NT2/D1 (cell line): ENCODE measurements at regions not wholly inside any gene's neighbourhood (a gene's known extent, or its start where the extent isn't known, plus 50 kb on each side); places are given as distances from the start of the nearest gene placed in this dataset.

ENCODE experiments used
- DNase-seq: peaks from one replicate; pipeline ENCODE4 v3.0.0-alpha.2; 2011; ENCODE audit warnings: low read depth, low spot score
- H3K27me3 ChIP-seq: 2 replicates; pipeline ENCODE4 v1.6.0; 2011; ENCODE audit warnings: mild to moderate bottlenecking; ENCODE audit not compliant: insufficient read length, insufficient read depth
- H3K36me3 ChIP-seq: 2 replicates; pipeline ENCODE4 v1.6.1; 2011; ENCODE audit warnings: mild to moderate bottlenecking, low read length, mixed read lengths; ENCODE audit not compliant: insufficient read depth, insufficient read length
- H3K4me1 ChIP-seq: 2 replicates; pipeline ENCODE4 v1.5.1; 2011; ENCODE audit not compliant: insufficient read depth, insufficient read length
- H3K4me3 ChIP-seq: 2 replicates; pipeline ENCODE4 v1.5.1; 2011; ENCODE audit warnings: low read depth; ENCODE audit not compliant: insufficient read length
- H3K9ac ChIP-seq: 2 replicates; pipeline ENCODE4 v1.6.0; 2011; ENCODE audit warnings: low read depth; ENCODE audit not compliant: insufficient read length
- H3K9me3 ChIP-seq: 2 replicates; pipeline ENCODE4 v1.5.1; 2011; ENCODE audit warnings: mild to moderate bottlenecking, low read length; ENCODE audit not compliant: insufficient read depth
- SUZ12 ChIP-seq: IDR thresholded peaks from 2 replicates; pipeline ENCODE4 v1.6.1; 2011; ENCODE audit not compliant: insufficient read length, insufficient read depth; ENCODE audit errors: extremely low read depth
- YY1 ChIP-seq: IDR thresholded peaks from 2 replicates; pipeline ENCODE4 v1.6.1; 2011; ENCODE audit not compliant: insufficient read length, insufficient read depth
- ZNF274 ChIP-seq: IDR thresholded peaks from 2 replicates; pipeline ENCODE4 v1.6.1; 2011; ENCODE audit warnings: mild to moderate bottlenecking, low read depth, low read length

DNA sequence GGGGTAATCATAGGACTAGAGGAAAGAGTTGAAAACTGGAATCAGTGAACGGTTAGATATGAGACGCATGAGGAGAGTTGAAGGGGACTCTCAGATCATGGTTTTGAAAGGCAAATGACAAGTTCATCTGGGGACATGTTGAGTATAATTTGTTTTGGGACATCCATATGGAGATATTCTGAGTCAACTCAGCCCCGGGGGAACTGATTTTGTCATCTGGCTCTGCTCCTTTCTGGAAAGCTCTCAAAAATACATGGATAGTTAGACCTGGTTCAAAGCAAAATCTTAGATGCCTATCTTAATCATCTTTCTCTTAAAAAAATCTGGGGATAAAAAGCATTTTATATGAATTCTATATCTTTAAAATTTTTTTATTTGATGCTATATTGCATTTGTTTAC lies 161.2 kb downstream of the SNX18 start:
- no peaks in the 10 kb centered on the region for H3K9me3 ChIP-seq
- TF ChIP-seq YY1 = no peak
- no peak for TF ChIP-seq ZNF274
- TF ChIP-seq SUZ12 = no peak
- H3K36me3 ChIP-seq = no peaks in the 10 kb centered on the region
- H3K4me1 ChIP-seq = no peaks in the 10 kb centered on the region
- DNase-seq = no peak
- H3K9ac ChIP-seq = no peak overlapping the region
- no peak overlapping the region for H3K4me3 ChIP-seq
- H3K27me3 ChIP-seq = no peaks in the 10 kb centered on the region

DNA sequence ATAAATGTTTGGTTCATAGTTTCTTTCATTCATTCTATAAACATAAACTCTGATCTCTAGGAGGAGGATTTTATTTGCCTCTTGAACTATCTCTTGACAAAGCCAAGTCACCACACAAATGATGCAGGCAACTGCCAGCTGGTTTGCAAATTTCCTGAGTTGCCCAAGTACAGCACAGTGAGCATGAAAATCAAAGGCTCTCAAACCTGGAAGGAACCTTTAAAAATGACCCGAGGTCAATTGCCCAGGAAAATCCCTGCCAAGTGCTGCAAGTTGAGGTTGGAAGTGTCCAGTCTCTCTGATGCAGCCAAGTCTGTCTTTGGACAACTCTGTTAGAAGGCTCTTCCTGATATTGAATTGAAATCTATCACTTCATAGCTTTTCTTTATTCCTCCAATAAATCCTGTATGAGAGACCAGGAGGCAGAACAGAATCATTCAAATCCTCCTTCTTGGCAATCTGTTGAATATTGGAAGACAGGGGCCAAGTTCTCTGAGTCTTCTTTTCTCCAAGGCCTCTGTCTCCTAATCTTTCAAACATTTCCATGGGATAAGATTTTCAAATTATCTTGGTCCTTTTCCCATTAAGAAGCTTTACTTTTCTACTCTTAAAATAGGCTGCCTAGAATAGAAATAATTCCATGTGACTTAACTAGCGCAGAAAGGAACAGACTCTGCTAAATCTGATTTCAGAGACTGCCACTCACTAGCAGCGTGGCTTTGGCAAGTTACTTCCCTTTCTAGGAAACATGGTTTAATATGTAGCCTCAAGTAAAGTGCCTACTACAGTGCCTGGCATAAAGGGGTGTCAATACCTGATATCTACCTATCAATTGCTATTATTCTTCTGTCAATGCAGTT lies 159.2 kb downstream of the SNX18 start:
- TF ChIP-seq SUZ12 = no peak
- TF ChIP-seq ZNF274 = no peak
- no peak for TF ChIP-seq YY1
- no peaks in the 10 kb centered on the region for H3K36me3 ChIP-seq
- H3K9ac ChIP-seq = no peak overlapping the region
- H3K9me3 ChIP-seq = peaks cover 8% of the 10 kb centered on the region; the same call in 1 of the 2 replicates
- H3K4me1 ChIP-seq = no peaks in the 10 kb centered on the region
- no peak overlapping the region for H3K4me3 ChIP-seq
- no peak for DNase-seq
- no peaks in the 10 kb centered on the region for H3K27me3 ChIP-seq

DNA sequence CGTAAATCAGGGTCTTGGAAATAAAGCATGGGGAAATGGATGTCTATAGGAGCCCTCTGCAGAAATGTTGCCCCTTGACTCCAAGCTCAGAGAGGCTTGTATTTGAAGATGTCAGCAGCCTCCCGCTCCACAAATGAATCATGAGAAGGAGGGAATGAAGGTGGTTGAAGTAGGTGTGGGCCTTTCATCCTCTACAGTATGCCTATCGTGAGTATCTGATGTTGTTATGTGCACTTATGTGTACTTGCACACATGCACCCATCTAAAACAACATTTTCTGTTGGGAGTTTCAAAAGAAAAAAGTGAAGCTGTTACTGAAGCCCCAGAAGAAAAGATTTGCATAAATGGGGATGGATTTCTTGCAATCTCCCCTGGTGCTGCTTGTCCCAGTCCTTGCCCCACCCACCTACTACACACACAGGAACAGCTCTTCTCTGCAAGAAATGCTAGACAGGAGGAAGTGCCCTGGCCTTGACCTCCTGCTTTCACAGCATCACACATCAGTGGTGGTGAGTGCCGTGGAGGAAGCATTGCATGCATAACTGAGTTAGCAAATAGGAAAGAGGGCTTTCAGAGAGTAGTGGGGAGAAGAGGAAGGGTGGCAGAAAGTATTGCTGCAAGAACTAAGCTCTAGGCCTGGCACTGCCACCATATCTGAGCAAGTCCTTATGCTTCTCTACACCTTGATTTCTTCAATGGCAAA lies 156.1 kb downstream of the SNX18 start:
- Histone ChIP-seq H3K4me1 (no peaks in the 10 kb centered on the region), H3K36me3 (no peaks in the 10 kb centered on the region), H3K9ac (no peak overlapping the region), H3K9me3 (peaks cover 8% of the 10 kb centered on the region; the same call in 1 of the 2 replicates), H3K4me3 (no peak overlapping the region), H3K27me3 (no peaks in the 10 kb centered on the region)
- no peak for TF ChIP-seq ZNF274
- no peak for TF ChIP-seq YY1
- DNase-seq = no peak

DNA sequence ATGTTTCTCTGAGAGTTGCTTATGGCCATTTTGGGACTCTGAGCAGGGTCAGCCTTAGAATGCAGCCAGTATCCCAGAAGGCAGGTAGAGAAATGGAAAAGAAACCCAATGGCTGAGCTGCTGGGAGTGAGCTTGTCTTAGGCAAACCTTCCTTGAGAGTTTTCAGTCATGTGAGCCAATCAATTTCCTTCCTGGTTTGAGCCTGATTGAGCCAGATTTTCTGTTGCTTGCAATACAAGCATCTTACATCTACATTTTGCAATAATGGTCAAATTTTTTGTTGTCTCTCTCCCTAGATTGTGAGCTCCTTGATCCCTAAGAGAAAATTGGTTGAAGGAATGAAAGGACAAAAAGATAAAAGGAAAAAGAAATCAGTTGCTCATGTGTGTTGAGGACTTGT lies 155.3 kb downstream of the SNX18 start:
- Histone ChIP-seq H3K9ac (no peak overlapping the region), H3K36me3 (no peaks in the 10 kb centered on the region), H3K9me3 (peaks cover 8% of the 10 kb centered on the region; the same call in 1 of the 2 replicates), H3K4me3 (no peak overlapping the region), H3K27me3 (no peaks in the 10 kb centered on the region), H3K4me1 (no peaks in the 10 kb centered on the region)
- TF ChIP-seq ZNF274 = no peak
- TF ChIP-seq SUZ12 = no peak
- TF ChIP-seq YY1 = no peak
- DNase-seq = no peak

DNA sequence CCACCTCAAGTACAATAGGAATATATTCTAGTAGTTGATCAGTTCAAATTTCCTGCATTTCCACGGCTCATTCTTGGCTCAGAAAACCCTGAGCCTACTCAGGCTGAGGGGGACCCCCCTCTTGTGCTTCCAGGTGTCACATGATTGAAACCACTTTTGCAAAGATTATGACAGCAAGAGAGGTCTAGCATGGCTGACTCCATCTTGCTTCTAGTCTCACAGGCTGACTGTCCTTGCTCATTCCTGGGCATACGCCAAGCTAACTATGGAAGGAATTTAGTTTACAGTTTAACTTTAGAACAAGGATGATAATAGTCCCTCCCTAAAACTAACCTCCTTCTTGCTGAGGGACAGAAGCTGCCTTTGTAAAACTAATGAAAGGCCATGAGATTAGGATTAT lies 154.1 kb downstream of the SNX18 start:
- TF ChIP-seq ZNF274 (no peak), YY1 (no peak), SUZ12 (no peak)
- H3K4me3 ChIP-seq = no peak overlapping the region
- peaks cover 8% of the 10 kb centered on the region; the same call in 1 of the 2 replicates for H3K9me3 ChIP-seq
- no peak for DNase-seq
- H3K27me3 ChIP-seq = no peaks in the 10 kb centered on the region
- no peaks in the 10 kb centered on the region for H3K36me3 ChIP-seq
- no peaks in the 10 kb centered on the region for H3K4me1 ChIP-seq
- no peak overlapping the region for H3K9ac ChIP-seq

DNA sequence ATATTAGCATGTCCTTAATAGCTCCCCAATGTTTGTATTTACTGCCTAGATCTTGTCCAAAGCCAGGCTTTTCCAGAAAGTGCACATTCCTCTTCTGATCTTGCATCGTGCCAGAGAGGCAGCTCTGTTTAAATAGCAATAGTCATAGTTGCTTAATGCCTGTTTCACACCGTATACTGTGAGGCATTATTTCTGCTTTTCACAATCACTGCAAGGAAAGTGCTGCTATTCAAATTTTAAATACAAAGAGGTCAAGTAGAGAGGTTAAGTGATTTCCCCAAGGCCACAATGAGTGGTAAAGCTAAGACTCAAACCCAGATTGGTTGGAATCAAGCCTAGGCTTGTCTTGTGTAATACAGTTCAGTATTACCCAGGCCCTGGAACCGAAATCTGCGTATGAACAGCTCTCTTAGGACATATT lies 153.6 kb downstream of the SNX18 start:
- no peaks in the 10 kb centered on the region for H3K27me3 ChIP-seq
- DNase-seq = no peak
- H3K4me1 ChIP-seq = no peaks in the 10 kb centered on the region
- H3K36me3 ChIP-seq = no peaks in the 10 kb centered on the region
- H3K9ac ChIP-seq = no peak overlapping the region
- H3K9me3 ChIP-seq = peaks cover 8% of the 10 kb centered on the region; the same call in 1 of the 2 replicates
- no peak overlapping the region for H3K4me3 ChIP-seq
- TF ChIP-seq SUZ12 (no peak), YY1 (no peak), ZNF274 (no peak)

DNA sequence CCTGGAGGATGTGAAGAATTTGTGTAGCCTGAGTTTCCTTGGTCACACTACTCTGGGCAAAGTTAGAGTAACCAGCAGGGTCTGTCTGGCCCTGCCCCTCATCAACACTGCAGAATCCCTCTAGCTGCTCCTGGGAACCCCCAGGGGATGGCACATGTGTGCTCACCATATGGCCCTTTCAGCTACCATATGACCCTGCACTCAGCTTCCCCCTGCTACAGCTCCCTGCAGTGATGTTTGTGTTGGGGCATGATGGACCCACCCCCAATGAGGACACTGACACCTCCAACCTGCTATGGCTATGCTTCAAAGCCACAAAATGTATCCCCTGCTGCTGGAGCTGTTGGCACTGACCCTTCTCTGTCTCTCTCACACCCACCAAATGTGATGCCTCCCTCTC lies 152.7 kb downstream of the SNX18 start:
- H3K4me1 ChIP-seq = no peaks in the 10 kb centered on the region
- no peak for DNase-seq
- peaks cover 8% of the 10 kb centered on the region; the same call in 1 of the 2 replicates for H3K9me3 ChIP-seq
- H3K4me3 ChIP-seq = no peak overlapping the region
- H3K36me3 ChIP-seq = no peaks in the 10 kb centered on the region
- no peak overlapping the region for H3K9ac ChIP-seq
- TF ChIP-seq SUZ12 (no peak), YY1 (no peak), ZNF274 (no peak)
- H3K27me3 ChIP-seq = no peaks in the 10 kb centered on the region
